Endothelial cell of umbilical vein (primary cell): ENCODE measurements at regions not wholly inside any gene's neighbourhood (a gene's known extent, or its start where the extent isn't known, plus 50 kb on each side); places are given as distances from the start of the nearest gene placed in this dataset.
"Not testable (repeated sequence)": the region's sequence is repeated elsewhere in the genome, so short reads cannot be mapped to it uniquely, and the experiment has no call there.

ENCODE experiments used
- BruUV-seq: library from RNA; stranded (reverse); fragments of 400-500 nt; replicated peaks from 2 replicates; lab custom pipeline; 2021; lab: Mats Ljungman, UMichigan
- CTCF ChIA-PET: fragments of 300-600, 350-600 bp; sonication (Branson Sonifier 250); formaldehyde crosslinking; loops from one replicate; lab custom pipeline; 2021; ENCODE audit warnings: antibody characterized with exemption, inconsistent platforms; lab: Charles Lee
- POLR2A ChIA-PET: fragments of 300-600, 350-600 bp; sonication (Branson Sonifier 250); formaldehyde crosslinking; loops from one replicate; lab custom pipeline; 2021; ENCODE audit warnings: antibody characterized with exemption, inconsistent platforms; lab: Charles Lee
- DNase-seq: peaks from one replicate; pipeline ENCODE4 v3.0.0-alpha.2; 2011; ENCODE audit warnings: low read depth, low spot score
- FAIRE-seq: peaks from 2 replicates; lab custom pipeline; 2011; peaks lifted over from hg19 to GRCh38; lab: Jason Lieb, UNC
- H2AFZ ChIP-seq: 2 replicates; pipeline ENCODE4 v1.6.0; 2012; ENCODE audit warnings: low read depth, low read length, control low read depth, inconsistent platforms
- H3K27ac ChIP-seq: 2 replicates; pipeline ENCODE4 v1.5.1; 2011; ENCODE audit warnings: low read depth, mild to moderate bottlenecking, control low read depth, low read length, moderate library complexity; ENCODE audit not compliant: insufficient read depth
- H3K27me3 ChIP-seq, 2 experiments: 2 replicates each; pipeline versions ENCODE4 v1.6.0 to v1.6.1; 2011; ENCODE audit warnings: low read length in 2 of 2, mixed read lengths in 1 of 2; ENCODE audit not compliant: control insufficient read depth in 2 of 2, insufficient read depth in 2 of 2
- H3K36me3 ChIP-seq, 2 experiments: 2 replicates in 1 of 2; 3 replicates in 1 of 2; pipeline ENCODE4 v1.5.1; 2011; ENCODE audit warnings: low read length in 2 of 2, mild to moderate bottlenecking in 1 of 2, moderate library complexity in 1 of 2; ENCODE audit not compliant: control insufficient read depth in 2 of 2, insufficient read depth in 2 of 2; ENCODE audit errors: extremely low read depth in 1 of 2
- H3K4me1 ChIP-seq: 3 replicates; pipeline ENCODE4 v1.5.1; 2011; ENCODE audit warnings: mild to moderate bottlenecking, low read length; ENCODE audit not compliant: control insufficient read depth, insufficient read depth; ENCODE audit errors: extremely low read depth
- H3K4me2 ChIP-seq: 2 replicates; pipeline ENCODE4 v1.6.1; 2011; ENCODE audit warnings: low read length, control low read depth, mixed read lengths; ENCODE audit not compliant: insufficient read depth
- H3K4me3 ChIP-seq, 3 experiments: fragments of 200-600 bp in 1 of 3; sonication (generic), shearing (Covaris generic) in 1 of 3; replicated peaks in 1 of 3; 2 replicates each; pipeline ENCODE4 v1.5.1; 2011 to 2016; ENCODE audit warnings: control low read depth in 3 of 3, low read length in 3 of 3, mild to moderate bottlenecking in 2 of 3, inconsistent platforms in 1 of 3, low read depth in 1 of 3, moderate library complexity in 1 of 3; ENCODE audit not compliant: insufficient read depth in 1 of 3
- H3K79me2 ChIP-seq: 2 replicates; pipeline ENCODE4 v1.6.0; 2012; ENCODE audit warnings: low read length, inconsistent platforms; ENCODE audit not compliant: control insufficient read depth, insufficient read depth
- H3K9ac ChIP-seq: replicated peaks from 2 replicates; pipeline ENCODE3; 2011; ENCODE audit warnings: low read length, control low read depth; ENCODE audit not compliant: insufficient read depth; ENCODE audit errors: extremely low read depth
- H3K9me1 ChIP-seq: replicated peaks from 3 replicates; pipeline ENCODE4 v1.6.0; 2011; ENCODE audit warnings: mild to moderate bottlenecking, low read length; ENCODE audit not compliant: control insufficient read depth, insufficient read depth; ENCODE audit errors: extremely low read depth
- H3K9me3 ChIP-seq: replicated peaks from 2 replicates; pipeline ENCODE4 v1.5.1; 2012; ENCODE audit warnings: low read length, inconsistent platforms; ENCODE audit not compliant: control insufficient read depth, insufficient read depth
- H4K20me1 ChIP-seq: replicated peaks from 2 replicates; pipeline ENCODE3; 2011; ENCODE audit warnings: mild to moderate bottlenecking, low read length; ENCODE audit not compliant: control insufficient read depth, insufficient read depth; ENCODE audit errors: extremely low read depth
- EZH2 ChIP-seq: IDR thresholded peaks from 2 replicates; pipeline ENCODE4 v1.6.1; 2012; ENCODE audit warnings: borderline replicate concordance, low read depth, mild to moderate bottlenecking, moderate library complexity, low read length, inconsistent platforms; ENCODE audit not compliant: severe bottlenecking
- FOS ChIP-seq: IDR thresholded peaks from 2 replicates; pipeline ENCODE4 v1.6.1; 2011; ENCODE audit warnings: mild to moderate bottlenecking, low read length, moderate library complexity, borderline replicate concordance; ENCODE audit not compliant: insufficient read depth
- GATA2 ChIP-seq: IDR thresholded peaks from 2 replicates; pipeline ENCODE4 v1.7.0; 2011; ENCODE audit warnings: low read depth, mild to moderate bottlenecking, moderate library complexity, mixed read lengths, low read length; ENCODE audit not compliant: insufficient read length, insufficient read depth
- JUN ChIP-seq: IDR thresholded peaks from 2 replicates; pipeline ENCODE4 v1.6.1; 2011; ENCODE audit warnings: borderline replicate concordance, low read depth; ENCODE audit not compliant: insufficient read length, insufficient read depth
- MYC ChIP-seq: IDR thresholded peaks from one replicate; pipeline ENCODE4 v1.6.1; 2011; ENCODE audit warnings: mild to moderate bottlenecking, low read depth, low read length
- POLR2A ChIP-seq: IDR thresholded peaks from 2 replicates; pipeline ENCODE4 v1.6.1; 2012; ENCODE audit warnings: low read depth, mild to moderate bottlenecking, control low read depth, low read length
- POLR2AphosphoS5 ChIP-seq: IDR thresholded peaks from 2 replicates; pipeline ENCODE4 v1.6.1; 2012; ENCODE audit warnings: low read depth, mild to moderate bottlenecking, control low read depth, low read length, moderate library complexity; ENCODE audit not compliant: insufficient read depth
- dilution Hi-C: fragments of 300-500 bp; cut with MboI; formaldehyde crosslinking; loops from one replicate; pipeline ENCODE4 v1.15.0; 2019; ENCODE audit warnings: low sequenced_read_pairs; ENCODE audit not compliant: extremely low pct_ligation_motif_present
- intact Hi-C: fragments of 100-400 bp; cut with micrococcal nuclease; formaldehyde crosslinking; loops from one replicate; pipeline ENCODE4 v1.10.0; 2022
- TF ChIP-seq, protein P1 (sequence below), 2 donors: IDR thresholded peaks; 1 replicate in 1 of 2; 2 replicates in 1 of 2; pipeline ENCODE4 v1.5.1; 2011; ENCODE audit warnings: low read length in 2 of 2, mild to moderate bottlenecking in 2 of 2, moderate library complexity in 2 of 2, control low read depth in 1 of 2, inconsistent platforms in 1 of 2, low read depth in 1 of 2; ENCODE audit not compliant: insufficient read depth in 1 of 2; ENCODE audit errors: extremely low read depth in 1 of 2
- TF ChIP-seq, protein P2 (sequence below): IDR thresholded peaks from 2 replicates; pipeline ENCODE4 v1.6.1; 2011; ENCODE audit not compliant: insufficient read depth, insufficient read length

GRCh38 chr12:33926095-33926494, 96.2 kb upstream of the ALG10 start:
- intact Hi-C loops (no loop called here), dilution Hi-C loops (no loop called here)
- no peak overlapping the region for H3K4me2 ChIP-seq
- no peaks in the 10 kb centered on the region for H3K27me3 ChIP-seq
- no peaks in the 10 kb centered on the region for H3K4me1 ChIP-seq
- POLR2A ChIA-PET = no interaction called here
- no peak overlapping the region for H2AFZ ChIP-seq
- no peaks in the 10 kb centered on the region for H4K20me1 ChIP-seq
- CTCF ChIA-PET = no interaction called here
- H3K4me3 ChIP-seq = no peak overlapping the region
- no peak for TF ChIP-seq FOS
- TF ChIP-seq, protein P1, sequence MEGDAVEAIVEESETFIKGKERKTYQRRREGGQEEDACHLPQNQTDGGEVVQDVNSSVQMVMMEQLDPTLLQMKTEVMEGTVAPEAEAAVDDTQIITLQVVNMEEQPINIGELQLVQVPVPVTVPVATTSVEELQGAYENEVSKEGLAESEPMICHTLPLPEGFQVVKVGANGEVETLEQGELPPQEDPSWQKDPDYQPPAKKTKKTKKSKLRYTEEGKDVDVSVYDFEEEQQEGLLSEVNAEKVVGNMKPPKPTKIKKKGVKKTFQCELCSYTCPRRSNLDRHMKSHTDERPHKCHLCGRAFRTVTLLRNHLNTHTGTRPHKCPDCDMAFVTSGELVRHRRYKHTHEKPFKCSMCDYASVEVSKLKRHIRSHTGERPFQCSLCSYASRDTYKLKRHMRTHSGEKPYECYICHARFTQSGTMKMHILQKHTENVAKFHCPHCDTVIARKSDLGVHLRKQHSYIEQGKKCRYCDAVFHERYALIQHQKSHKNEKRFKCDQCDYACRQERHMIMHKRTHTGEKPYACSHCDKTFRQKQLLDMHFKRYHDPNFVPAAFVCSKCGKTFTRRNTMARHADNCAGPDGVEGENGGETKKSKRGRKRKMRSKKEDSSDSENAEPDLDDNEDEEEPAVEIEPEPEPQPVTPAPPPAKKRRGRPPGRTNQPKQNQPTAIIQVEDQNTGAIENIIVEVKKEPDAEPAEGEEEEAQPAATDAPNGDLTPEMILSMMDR (IDR thresholded peaks at IDR 0.05; ENCODE audit: extremely low read depth in 1 of 2, insufficient read depth in 1 of 2, low read depth in 1 of 2, low read length in 2 of 2) = no peak
- TF ChIP-seq, protein P2, sequence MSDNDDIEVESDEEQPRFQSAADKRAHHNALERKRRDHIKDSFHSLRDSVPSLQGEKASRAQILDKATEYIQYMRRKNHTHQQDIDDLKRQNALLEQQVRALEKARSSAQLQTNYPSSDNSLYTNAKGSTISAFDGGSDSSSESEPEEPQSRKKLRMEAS = no peak
- no peak for TF ChIP-seq POLR2A
- no peak for TF ChIP-seq GATA2
- no peak for TF ChIP-seq EZH2
- no peak for TF ChIP-seq JUN
- TF ChIP-seq MYC = no peak
- TF ChIP-seq POLR2AphosphoS5 = no peak
- no peaks in the 10 kb centered on the region for H3K79me2 ChIP-seq
- H3K9ac ChIP-seq = no peak overlapping the region
- no peak for DNase-seq
- no TSS peak for BruUV-seq
- no peaks in the 10 kb centered on the region for H3K9me1 ChIP-seq
- peaks cover 4% of the 10 kb centered on the region for H3K9me3 ChIP-seq
- H3K36me3 ChIP-seq = no peaks in the 10 kb centered on the region
- H3K27ac ChIP-seq = no peak overlapping the region
- no peak for FAIRE-seq

GRCh38 chr12:33937669-33938068, 84.6 kb upstream of the ALG10 start:
- H3K9ac ChIP-seq, BruUV-seq, FAIRE-seq, intact Hi-C loops, H4K20me1 ChIP-seq, dilution Hi-C loops, H3K79me2 ChIP-seq, H3K36me3 ChIP-seq, H3K9me1 ChIP-seq, H3K9me3 ChIP-seq, POLR2A ChIA-PET, H3K4me2 ChIP-seq, H2AFZ ChIP-seq, H3K4me3 ChIP-seq, DNase-seq, CTCF ChIA-PET, H3K27ac ChIP-seq, H3K27me3 ChIP-seq, H3K4me1 ChIP-seq: not testable (repeated sequence)
